ENCODE measurements at regions not wholly inside any gene's neighbourhood (a gene's known extent, or its start where the extent isn't known, plus 50 kb on each side); places are given as distances from the start of the nearest gene placed in this dataset.

DNA sequence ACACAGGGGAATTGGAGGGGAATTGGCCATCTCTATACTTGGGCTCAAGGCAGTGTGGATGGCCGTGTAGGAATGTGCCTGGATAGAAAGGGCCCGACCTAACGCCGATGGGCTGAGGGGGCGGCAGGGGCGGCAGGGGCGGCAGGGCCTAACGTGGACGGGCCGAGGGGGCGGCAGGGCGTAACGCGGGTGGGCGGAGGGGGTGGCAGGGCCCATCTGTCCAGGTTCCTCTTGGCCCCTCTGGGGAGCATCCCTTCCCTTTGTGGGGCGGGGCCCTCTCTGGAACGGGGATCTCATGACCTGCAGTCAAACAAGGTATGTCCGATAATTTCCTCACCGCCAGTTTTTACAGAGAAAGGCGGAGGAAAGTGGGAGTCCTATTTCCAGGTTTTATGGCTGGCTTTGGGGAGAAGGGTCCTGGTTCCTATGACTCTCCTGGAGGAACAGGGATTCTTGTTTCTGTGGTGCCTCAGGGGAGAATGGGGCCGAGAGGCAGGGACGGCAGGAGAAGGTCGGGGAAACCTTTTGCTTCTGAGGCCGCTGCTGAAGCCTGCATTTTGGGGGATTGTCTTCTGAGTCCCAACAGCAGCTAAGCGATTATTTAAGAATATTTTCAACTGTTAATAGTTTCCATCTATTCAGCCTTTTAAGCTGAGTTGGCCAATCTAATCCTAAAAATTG lies 100.8 kb upstream of the FRMD1 start:
- no peak for DNase-seq (ENCODE audit: low spot score)
- H3K79me2 ChIP-seq = no peaks in the 10 kb centered on the region
- H3K4me2 ChIP-seq = no peak overlapping the region
- TF ChIP-seq EZH2 (IDR thresholded peaks at IDR 0.05; ENCODE audit: borderline replicate concordance) = no peak
- TF ChIP-seq CTCF (IDR thresholded peaks at IDR 0.05; ENCODE audit: poor library complexity) = no peak
- no peak overlapping the region for H2AFZ ChIP-seq
- no peaks in the 10 kb centered on the region for H4K20me1 ChIP-seq (ENCODE audit: insufficient read depth, poor library complexity, severe bottlenecking)
- H3K9me3 ChIP-seq (ENCODE audit: low read depth) = no peaks in the 10 kb centered on the region
- no peaks in the 10 kb centered on the region for H3K36me3 ChIP-seq (replicated peaks; ENCODE audit: insufficient read depth, low read depth)
- H3K27ac ChIP-seq = no peak overlapping the region
- 87% methylated on average over 25 of the region's 25 CpGs for WGBS (ENCODE audit: low lambda C conversion rate, missing lambda C conversion rate)
- H3K27me3 ChIP-seq = no peaks in the 10 kb centered on the region
- H3K4me1 ChIP-seq (ENCODE audit: insufficient read depth) = no peaks in the 10 kb centered on the region
- no peak overlapping the region for H3K4me3 ChIP-seq
- no peaks in the 10 kb centered on the region for H3K9me2 ChIP-seq (replicated peaks; ENCODE audit: insufficient read depth)

DNA sequence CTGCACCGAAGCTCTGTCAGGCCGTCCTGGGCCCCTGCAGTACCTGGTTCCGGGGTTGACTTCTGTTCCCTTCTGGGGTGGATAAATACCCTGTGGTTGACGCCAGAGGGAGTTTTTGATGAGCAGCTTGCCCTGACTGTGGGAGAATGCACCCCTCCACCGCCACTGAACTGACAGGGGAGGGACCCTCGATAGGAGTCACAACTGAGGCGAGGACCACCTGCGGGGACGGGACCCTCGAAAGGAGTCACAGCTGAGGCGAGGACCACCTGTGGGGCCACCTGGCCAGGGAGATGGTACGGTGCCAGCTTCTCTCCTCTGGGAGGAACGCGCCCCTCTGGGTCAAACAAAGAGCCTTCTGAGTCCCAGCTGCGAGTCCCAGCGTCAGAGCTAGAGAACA lies 100.1 kb upstream of the FRMD1 start:
- 95% methylated on average over 16 of the region's 16 CpGs for WGBS (ENCODE audit: low lambda C conversion rate, missing lambda C conversion rate)

GRCh38 chr6:168177103-168177891 lies 98.3 kb upstream of the FRMD1 start:
- no peak overlapping the region for H2AFZ ChIP-seq
- WGBS (ENCODE audit: low lambda C conversion rate, missing lambda C conversion rate) = 84% methylated on average over 8 of the region's 8 CpGs
- TF ChIP-seq EZH2phosphoT487 (IDR thresholded peaks at IDR 0.05; ENCODE audit: low read depth, severe bottlenecking, unreplicated experiment) = no peak
- no peak for TF ChIP-seq EZH2 (IDR thresholded peaks at IDR 0.05; ENCODE audit: borderline replicate concordance)
- no peak for TF ChIP-seq CTCF (IDR thresholded peaks at IDR 0.05; ENCODE audit: poor library complexity)

More for the DNA sequence above, 100.1 kb upstream of the FRMD1 start:
- H3K36me3 ChIP-seq (replicated peaks; ENCODE audit: insufficient read depth, low read depth) = no peaks in the 10 kb centered on the region
- no peak overlapping the region for H3K4me2 ChIP-seq
- H4K20me1 ChIP-seq (ENCODE audit: insufficient read depth, poor library complexity, severe bottlenecking) = no peaks in the 10 kb centered on the region
- H3K4me3 ChIP-seq = no peak overlapping the region
- no peaks in the 10 kb centered on the region for H3K27me3 ChIP-seq
- no peaks in the 10 kb centered on the region for H3K9me2 ChIP-seq (replicated peaks; ENCODE audit: insufficient read depth)
- DNase-seq (ENCODE audit: low spot score) = no peak
- H3K9me3 ChIP-seq (ENCODE audit: low read depth) = no peaks in the 10 kb centered on the region
- peaks cover 1% of the 10 kb centered on the region for H3K4me1 ChIP-seq (ENCODE audit: insufficient read depth)
- TF ChIP-seq CTCF (IDR thresholded peaks at IDR 0.05; ENCODE audit: poor library complexity) = no peak
- TF ChIP-seq EZH2 (IDR thresholded peaks at IDR 0.05; ENCODE audit: borderline replicate concordance) = no peak
- no peak for TF ChIP-seq EZH2phosphoT487 (IDR thresholded peaks at IDR 0.05; ENCODE audit: low read depth, severe bottlenecking, unreplicated experiment)
- H3K79me2 ChIP-seq = no peaks in the 10 kb centered on the region
- no peak overlapping the region for H3K27ac ChIP-seq
- no peak overlapping the region for H2AFZ ChIP-seq

More at GRCh38 chr6:168177103-168177891, 98.3 kb upstream of the FRMD1 start:
- Histone ChIP-seq H3K4me1 (ENCODE audit: insufficient read depth) (peaks cover 5% of the 10 kb centered on the region), H3K79me2 (no peaks in the 10 kb centered on the region), H3K36me3 (replicated peaks; ENCODE audit: insufficient read depth, low read depth) (no peaks in the 10 kb centered on the region), H3K9me2 (replicated peaks; ENCODE audit: insufficient read depth) (no peaks in the 10 kb centered on the region), H4K20me1 (ENCODE audit: insufficient read depth, poor library complexity, severe bottlenecking) (no peaks in the 10 kb centered on the region), H3K4me3 (no peak overlapping the region), H3K4me2 (no peak overlapping the region), H3K27me3 (no peaks in the 10 kb centered on the region), H3K9me3 (ENCODE audit: low read depth) (no peaks in the 10 kb centered on the region), H3K27ac (no peak overlapping the region)
- DNase-seq (ENCODE audit: low spot score) = no peak

Measured in hepatocyte (in vitro differentiated cells).